AG08395 (cell line): ENCODE measurements at regions not wholly inside any gene's neighbourhood (a gene's known extent, or its start where the extent isn't known, plus 50 kb on each side); places are given as distances from the start of the nearest gene placed in this dataset.
"Not testable (repeated sequence)": the region's sequence is repeated elsewhere in the genome, so short reads cannot be mapped to it uniquely, and the experiment has no call there.

Experiments
- DNase-seq: peaks from one replicate; pipeline ENCODE4 v3.0.0; 2012; ENCODE audit warnings: mixed read lengths, low spot score

DNA sequence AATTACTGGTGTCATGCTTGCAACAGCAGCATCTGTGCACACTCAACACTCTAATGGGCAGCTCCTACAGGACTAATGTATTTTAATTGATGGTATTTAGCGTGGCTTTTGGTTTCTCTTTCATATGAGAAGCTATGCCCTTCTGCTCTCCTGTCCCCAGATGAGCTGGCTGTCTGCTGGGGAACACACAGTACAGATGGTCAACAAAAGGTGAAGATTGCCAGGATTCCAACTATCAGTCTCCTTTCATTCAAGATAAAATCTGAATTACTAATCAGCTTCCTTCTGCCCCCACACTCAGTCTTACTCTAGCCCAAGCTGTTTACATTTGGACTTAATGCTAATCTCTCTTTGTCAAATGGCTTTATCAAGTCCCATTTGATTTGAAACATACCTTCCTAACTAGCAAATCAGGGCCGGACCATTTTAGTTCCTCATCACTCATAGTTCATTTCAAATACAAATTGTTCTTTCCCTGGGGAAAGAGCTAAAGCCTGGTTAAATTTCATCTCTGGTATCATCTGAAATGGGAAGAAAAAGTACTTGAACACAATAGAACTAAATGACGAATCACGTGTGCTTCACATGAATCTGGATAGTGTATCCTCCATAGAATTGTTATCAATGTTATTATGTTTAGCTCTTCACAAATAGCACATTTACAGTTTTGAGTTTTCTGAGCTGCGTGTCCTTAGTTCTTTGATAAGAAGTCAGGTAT lies 988.0 kb downstream of the PCDH17 start:
- no peak for DNase-seq

DNA sequence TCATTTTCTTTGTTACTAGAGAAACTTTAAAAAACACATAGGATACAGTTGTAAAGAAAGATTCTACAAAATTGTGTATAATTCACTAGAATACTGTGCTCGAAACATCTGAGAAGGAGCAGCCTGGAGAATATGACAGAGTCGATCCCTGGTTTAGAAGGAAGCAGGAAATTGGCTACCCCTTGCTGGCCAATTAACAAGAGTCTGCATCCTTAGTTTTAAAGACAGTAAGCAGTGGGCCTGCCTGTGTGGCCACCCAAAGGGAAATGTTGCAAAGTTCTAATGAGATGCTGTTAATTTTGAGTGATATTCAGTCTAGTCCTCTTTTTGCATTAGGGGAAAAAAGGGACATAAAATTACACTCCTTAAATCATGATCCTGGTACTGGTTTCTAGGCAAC lies 988.6 kb downstream of the PCDH17 start:
- no peak for DNase-seq

- DNase-seq, result no peak
Observed at GRCh38 chr13:58625703-58626389, 994.3 kb downstream of the PCDH17 start.

DNA sequence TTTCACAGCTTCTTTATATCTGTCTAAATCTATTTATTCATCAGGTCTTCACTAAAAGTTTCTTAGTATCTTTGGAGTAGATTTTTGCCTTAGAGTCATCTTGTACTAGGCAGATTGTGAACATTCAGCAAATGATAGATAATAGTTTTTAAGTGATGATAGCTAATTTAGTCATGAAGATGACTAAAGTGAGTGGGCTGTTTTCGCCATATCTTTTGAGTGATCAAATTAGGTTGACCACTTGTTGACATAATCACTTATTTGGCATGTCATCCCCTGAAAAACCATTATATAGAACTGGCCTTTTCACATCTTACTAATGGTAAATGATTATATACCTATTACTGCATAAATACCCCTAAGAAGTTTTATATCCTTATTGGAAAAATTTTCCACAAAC lies 999.2 kb downstream of the PCDH17 start:
- no peak for DNase-seq

GRCh38 chr13:58633226-58633625 lies 1001.7 kb downstream of the PCDH17 start:
- DNase-seq, result no peak

DNA sequence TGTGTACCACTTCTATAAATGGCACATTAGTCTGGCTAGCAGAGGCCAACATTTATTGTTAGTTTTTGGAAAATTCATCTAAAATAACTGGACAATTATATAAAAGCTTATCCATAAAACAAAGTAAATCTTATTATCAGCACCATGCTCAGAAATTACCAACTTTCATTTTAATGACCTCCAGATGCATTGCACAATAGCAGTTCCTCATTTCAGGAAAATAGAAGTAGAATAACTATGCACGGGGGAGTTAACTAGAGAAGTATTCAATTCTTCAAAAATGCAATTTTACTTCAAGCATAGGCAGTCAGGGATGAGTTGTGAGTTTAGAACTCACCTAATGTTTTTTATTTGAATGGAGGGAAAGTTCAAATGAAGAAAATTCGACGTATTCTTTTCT lies 1023.5 kb downstream of the PCDH17 start:
- DNase-seq, result no peak

- DNase-seq, result no peak
Observed at GRCh38 chr13:58660826-58661225, 1029.3 kb downstream of the PCDH17 start.

DNA sequence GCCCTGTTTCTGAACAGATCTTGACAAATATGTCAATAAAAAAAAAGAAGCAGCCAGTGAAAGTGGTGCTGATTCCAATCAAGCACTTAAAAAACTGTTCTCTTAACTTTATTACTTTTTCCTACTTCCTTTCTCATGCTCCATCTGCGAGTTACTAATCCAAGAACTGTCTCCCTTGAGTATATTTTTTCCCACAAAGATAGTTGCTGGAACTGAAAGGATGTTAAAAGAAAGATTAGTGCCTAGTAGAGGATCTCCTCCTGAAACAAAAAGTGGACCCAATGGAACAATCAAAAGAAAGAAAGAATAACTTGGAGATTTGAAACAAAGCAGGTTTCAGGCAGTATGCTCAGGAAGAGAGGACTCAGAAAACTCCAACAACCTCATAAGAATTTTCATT lies 1034.8 kb downstream of the PCDH17 start:
- DNase-seq, result no peak

GRCh38 chr13:58667096-58667495 lies 1035.6 kb downstream of the PCDH17 start:
- DNase-seq, result no peak

DNA sequence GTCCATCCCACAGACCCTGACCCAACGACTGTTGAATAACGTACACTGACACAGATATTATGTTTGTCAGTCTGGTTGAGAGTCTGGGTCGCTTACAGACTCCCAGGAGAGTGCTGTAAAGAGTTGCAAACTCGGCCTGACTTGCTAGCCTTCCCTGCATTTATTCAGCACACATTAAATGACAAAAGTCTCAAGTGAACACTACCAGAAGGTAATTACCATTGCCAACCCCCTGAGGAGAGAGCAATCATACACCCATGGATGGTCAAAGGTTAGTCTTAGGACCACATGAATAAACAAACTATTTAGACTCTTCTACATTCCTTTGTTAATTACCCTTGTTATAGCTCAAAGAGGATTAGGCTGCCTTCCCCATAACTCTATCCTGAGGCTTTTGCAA lies 1048.6 kb downstream of the PCDH17 start:
- DNase-seq, result no peak

GRCh38 chr13:58682616-58683015 lies 1051.1 kb downstream of the PCDH17 start:
- DNase-seq, result no peak

DNA sequence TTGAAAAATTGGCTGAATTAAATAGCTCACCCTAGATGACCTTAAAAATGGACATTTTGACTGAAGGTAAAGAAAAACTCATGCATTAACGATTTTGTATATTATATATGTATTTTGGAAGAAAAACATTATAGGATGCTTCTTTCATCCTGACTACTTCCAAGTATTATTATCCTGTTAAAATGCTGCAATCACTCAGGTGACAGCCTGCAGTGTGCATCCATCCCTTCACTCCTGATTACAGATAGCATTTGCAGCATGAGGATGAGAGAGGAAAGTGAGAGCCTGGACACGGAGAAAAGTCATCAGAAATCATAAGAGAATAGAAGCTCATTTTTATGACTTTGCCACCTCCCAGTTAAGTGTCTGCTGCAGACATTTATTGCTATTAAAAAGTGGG lies 1055.6 kb downstream of the PCDH17 start:
- DNase-seq, result no peak

DNA sequence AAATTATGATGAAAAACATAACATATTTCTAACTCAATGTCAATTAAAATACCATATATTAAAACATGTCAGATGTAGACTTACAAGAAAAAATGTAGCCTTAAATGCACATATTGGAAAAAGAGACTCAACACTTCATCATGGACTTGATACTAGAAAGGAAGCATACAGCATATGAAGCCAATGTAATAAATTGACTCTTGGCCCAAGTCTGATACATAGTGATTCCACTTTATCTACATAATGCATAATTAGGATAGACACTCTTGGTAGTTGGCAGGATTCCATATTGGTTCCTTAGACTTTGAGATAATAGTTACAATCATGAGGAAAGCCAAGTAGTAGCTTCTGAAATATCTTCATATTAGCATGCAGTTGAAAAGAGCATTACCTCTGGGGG lies 1067.0 kb downstream of the PCDH17 start:
- DNase-seq, result no peak

- no peak for DNase-seq
Observed at GRCh38 chr13:58704953-58705352, 1073.4 kb downstream of the PCDH17 start.

- no peak for DNase-seq
Observed at GRCh38 chr13:58706421-58706820, 1074.9 kb downstream of the PCDH17 start.

DNA sequence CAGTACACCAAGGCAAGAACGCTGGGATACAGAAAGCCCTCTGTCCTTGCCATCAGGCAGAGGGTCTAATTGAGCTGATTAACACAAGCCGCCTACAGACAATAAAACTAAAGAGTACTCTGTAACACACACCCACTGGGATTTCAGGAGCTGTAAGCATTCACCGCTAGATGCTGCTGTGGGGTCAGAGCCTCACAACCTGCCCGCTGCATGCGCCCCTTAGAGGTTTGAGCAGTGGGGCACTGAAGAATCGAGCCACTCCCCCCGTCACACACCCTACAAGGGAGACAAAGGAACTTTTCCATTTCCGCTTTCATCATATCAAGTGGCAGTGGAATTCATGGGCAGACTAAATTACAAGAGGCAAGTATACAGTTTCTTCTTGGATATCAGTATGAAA lies 1080.6 kb downstream of the PCDH17 start:
- DNase-seq, result no peak

DNA sequence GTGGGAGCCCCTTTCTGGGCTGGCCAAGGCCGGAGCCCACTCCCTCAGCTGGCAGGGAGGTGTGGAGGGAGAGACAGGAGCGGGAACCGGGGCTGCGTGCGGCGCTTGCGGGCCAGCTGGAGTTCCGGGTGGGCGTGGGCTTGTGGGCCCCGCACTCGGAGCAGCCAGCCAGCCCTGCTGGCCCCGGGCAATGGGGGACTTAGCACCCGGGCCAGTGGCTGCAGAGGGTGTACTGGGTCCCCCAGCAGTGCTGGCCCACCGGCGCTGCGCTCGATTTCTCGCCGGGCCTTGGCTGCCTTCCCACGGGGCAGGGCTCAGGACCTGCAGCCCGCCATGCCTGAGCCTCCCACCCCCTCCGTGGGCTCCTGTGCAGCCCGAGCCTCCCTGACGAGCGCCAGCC lies 1082.5 kb downstream of the PCDH17 start:
- DNase-seq, result not testable (repeated sequence)

DNA sequence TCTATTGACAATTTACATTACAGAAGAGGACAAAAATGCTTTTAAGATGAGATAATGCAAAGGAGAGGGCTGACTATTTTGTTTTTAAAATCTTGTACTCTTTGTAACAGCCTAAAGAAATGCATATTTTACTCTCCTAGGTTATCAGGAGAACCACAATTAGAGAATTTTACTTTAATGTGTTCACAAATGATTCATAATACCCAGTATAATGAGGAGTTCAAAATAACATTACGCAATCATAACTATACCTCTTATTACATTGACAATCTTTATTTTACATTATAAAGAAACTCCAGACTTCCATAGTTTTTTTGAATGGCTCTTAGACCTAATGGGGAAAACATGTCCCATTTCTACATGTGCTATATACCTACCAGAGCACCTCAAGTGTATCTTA lies 1089.7 kb downstream of the PCDH17 start:
- no peak for DNase-seq

GRCh38 chr13:58728126-58728525 lies 1096.6 kb downstream of the PCDH17 start:
- DNase-seq, result no peak

GRCh38 chr13:58729361-58729760 lies 1097.8 kb downstream of the PCDH17 start:
- no peak for DNase-seq

- no peak for DNase-seq
Observed at GRCh38 chr13:58744686-58745085, 1113.1 kb downstream of the PCDH17 start.

DNA sequence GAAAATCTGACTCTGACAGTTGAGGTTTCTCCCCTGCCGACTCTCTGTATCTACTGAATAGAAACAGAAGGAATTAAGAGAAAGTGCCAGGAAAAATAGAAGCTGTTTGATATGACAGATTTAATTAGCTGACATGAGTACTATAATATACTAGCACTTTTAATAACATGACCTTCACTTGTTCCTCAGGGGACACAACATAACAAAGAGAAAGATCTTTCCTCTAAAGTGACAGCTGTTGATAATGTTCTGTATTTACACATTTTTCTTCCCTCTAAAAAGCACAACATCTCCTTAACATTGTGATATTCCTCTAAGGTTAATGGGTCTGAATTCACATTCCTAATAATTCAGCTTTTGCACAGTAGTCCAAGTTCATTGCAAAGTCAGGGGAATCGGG lies 1136.0 kb downstream of the PCDH17 start:
- no peak for DNase-seq

GRCh38 chr13:58773280-58773859 lies 1141.8 kb downstream of the PCDH17 start:
- DNase-seq, result no peak

- DNase-seq, result no peak
Observed at GRCh38 chr13:58782736-58783135, 1151.2 kb downstream of the PCDH17 start.
